ENCODE measurements at regions not wholly inside any gene's neighbourhood (a gene's known extent, or its start where the extent isn't known, plus 50 kb on each side); places are given as distances from the start of the nearest gene placed in this dataset.

DNA sequence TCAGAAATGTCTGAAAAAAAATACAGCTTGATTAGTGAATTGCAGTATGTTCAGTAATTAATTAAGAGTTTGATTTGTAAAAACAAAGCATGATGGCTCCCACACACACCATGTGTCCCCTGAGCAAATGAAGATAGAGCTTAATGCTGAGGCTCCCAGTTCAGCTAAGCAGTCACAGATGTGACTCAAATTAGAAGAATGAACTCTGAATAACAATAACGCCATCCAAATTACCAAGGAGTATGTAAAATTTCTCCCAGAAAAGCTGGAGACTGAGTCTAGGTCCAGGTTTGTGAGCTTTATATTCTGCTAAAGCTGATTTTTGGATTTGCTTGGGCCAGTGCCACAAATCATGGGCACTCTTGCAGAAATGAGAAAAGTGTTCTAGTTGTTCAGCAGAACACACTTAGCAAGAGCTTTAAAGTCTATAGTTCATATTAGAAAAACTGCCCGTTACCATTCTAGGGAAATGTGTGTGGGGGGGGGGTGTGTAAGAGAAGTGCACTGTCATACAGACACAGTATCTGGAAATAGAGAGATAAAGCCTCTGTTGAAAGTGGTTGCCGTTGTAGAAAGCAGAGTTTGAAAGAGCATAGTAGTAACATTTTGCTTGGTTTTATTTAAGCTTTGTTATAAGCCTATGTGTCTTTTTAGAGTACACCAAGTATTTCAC is 253.1 kb downstream of the BCAT1 start:
- TF ChIP-seq CTCF (IDR thresholded peaks at IDR 0.05) (no peak), POLR2AphosphoS5 (IDR thresholded peaks at IDR 0.05) (no peak), POLR2A (IDR thresholded peaks at IDR 0.05) (no peak)

All from breast epithelium (tissue), 3 donors.